ENCODE measurements at regions not wholly inside any gene's neighbourhood (a gene's known extent, or its start where the extent isn't known, plus 50 kb on each side); places are given as distances from the start of the nearest gene placed in this dataset.

DNA sequence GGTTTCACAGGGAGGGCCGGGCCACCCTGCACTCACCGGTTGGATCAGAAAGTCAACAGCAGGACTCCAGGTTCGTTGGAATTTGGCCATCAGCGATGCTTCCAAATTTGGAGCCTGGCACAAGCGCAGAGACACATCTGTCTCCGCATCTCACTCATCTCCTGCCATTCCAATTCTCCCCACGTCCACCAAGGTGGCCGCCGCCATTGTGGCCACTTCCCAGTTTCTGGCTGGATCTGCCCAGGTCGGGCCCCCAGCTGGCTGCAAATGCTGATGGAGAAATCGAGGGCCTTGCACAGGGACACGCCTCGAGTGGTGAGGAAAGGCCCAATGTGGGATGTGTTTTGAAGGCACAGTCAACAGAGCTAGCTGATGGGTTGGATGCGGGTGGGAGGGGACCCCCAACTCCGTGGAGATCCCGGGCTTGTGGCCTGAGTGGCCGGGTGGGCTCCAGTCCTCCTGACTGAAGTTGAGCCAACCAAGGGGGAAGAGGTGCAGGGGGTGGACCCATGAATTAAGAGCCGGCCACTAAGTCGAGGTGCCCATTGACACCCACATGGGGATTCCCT, 102.7 kb downstream of the CRYAA start:
- intact Hi-C loops (cut with micrococcal nuclease; ENCODE audit: unreplicated experiment), result no loop called here
- no peaks in the 10 kb centered on the region for H3K9me2 ChIP-seq (ENCODE audit: insufficient read depth, low read length)
- TF ChIP-seq, protein P1, sequence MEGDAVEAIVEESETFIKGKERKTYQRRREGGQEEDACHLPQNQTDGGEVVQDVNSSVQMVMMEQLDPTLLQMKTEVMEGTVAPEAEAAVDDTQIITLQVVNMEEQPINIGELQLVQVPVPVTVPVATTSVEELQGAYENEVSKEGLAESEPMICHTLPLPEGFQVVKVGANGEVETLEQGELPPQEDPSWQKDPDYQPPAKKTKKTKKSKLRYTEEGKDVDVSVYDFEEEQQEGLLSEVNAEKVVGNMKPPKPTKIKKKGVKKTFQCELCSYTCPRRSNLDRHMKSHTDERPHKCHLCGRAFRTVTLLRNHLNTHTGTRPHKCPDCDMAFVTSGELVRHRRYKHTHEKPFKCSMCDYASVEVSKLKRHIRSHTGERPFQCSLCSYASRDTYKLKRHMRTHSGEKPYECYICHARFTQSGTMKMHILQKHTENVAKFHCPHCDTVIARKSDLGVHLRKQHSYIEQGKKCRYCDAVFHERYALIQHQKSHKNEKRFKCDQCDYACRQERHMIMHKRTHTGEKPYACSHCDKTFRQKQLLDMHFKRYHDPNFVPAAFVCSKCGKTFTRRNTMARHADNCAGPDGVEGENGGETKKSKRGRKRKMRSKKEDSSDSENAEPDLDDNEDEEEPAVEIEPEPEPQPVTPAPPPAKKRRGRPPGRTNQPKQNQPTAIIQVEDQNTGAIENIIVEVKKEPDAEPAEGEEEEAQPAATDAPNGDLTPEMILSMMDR (conservative IDR thresholded peaks at IDR 0.05; ENCODE audit: low read length), result no peak
- no peak for TF ChIP-seq EZH2phosphoT487 (IDR thresholded peaks at IDR 0.05; ENCODE audit: borderline replicate concordance, low read depth, low read length)
- H4K20me1 ChIP-seq (ENCODE audit: insufficient read depth, low read length), result no peaks in the 10 kb centered on the region
- H3K79me2 ChIP-seq (ENCODE audit: insufficient read depth, low read depth, low read length), result no peaks in the 10 kb centered on the region
- no peak for DNase-seq (ENCODE audit: low spot score)
- no peaks in the 10 kb centered on the region for H3K9me3 ChIP-seq (ENCODE audit: low read length)
- BruUV-seq (replicated peaks), result no TSS peak
- H3K27ac ChIP-seq (ENCODE audit: low read depth, low read length, poor library complexity, severe bottlenecking), result no peak overlapping the region
- H2AFZ ChIP-seq (ENCODE audit: low read length), result no peak overlapping the region
- H3K4me2 ChIP-seq (ENCODE audit: low read length), result no peak overlapping the region
- POLR2A ChIA-PET, result no interaction called here
- CTCF ChIA-PET (ENCODE audit: unreplicated experiment), result no interaction called here
- peaks cover 15% of the 10 kb centered on the region for H3K4me1 ChIP-seq (ENCODE audit: insufficient read depth, low read length, poor library complexity, severe bottlenecking)
- H3K36me3 ChIP-seq (ENCODE audit: insufficient read depth, low read length), result no peaks in the 10 kb centered on the region
- H3K4me3 ChIP-seq (ENCODE audit: low read depth, low read length, poor library complexity, severe bottlenecking), result no peak overlapping the region

- intact Hi-C loops (cut with micrococcal nuclease; ENCODE audit: unreplicated experiment), result no loop called here
- ChIA-PET CTCF (ENCODE audit: unreplicated experiment) (no interaction called here), POLR2A (no interaction called here)
- Histone ChIP-seq H3K4me3 (ENCODE audit: low read depth, low read length, poor library complexity, severe bottlenecking) (no peak overlapping the region), H3K79me2 (ENCODE audit: insufficient read depth, low read depth, low read length) (no peaks in the 10 kb centered on the region), H3K9me2 (ENCODE audit: insufficient read depth, low read length) (no peaks in the 10 kb centered on the region), H2AFZ (ENCODE audit: low read length) (no peak overlapping the region), H3K36me3 (ENCODE audit: insufficient read depth, low read length) (no peaks in the 10 kb centered on the region), H3K9me3 (ENCODE audit: low read length) (no peaks in the 10 kb centered on the region), H3K4me1 (ENCODE audit: insufficient read depth, low read length, poor library complexity, severe bottlenecking) (peaks cover 15% of the 10 kb centered on the region), H3K4me2 (ENCODE audit: low read length) (no peak overlapping the region), H4K20me1 (ENCODE audit: insufficient read depth, low read length) (no peaks in the 10 kb centered on the region), H3K27ac (ENCODE audit: low read depth, low read length, poor library complexity, severe bottlenecking) (no peak overlapping the region)
- no TSS peak for BruUV-seq (replicated peaks)
- TF ChIP-seq, protein P1 (conservative IDR thresholded peaks at IDR 0.05; ENCODE audit: low read length), result no peak
- TF ChIP-seq EZH2phosphoT487 (IDR thresholded peaks at IDR 0.05; ENCODE audit: borderline replicate concordance, low read depth, low read length), result no peak
- no peak for DNase-seq (ENCODE audit: low spot score)
Observed at GRCh38 chr21:43270800-43271301, 102.0 kb downstream of the CRYAA start.

DNA sequence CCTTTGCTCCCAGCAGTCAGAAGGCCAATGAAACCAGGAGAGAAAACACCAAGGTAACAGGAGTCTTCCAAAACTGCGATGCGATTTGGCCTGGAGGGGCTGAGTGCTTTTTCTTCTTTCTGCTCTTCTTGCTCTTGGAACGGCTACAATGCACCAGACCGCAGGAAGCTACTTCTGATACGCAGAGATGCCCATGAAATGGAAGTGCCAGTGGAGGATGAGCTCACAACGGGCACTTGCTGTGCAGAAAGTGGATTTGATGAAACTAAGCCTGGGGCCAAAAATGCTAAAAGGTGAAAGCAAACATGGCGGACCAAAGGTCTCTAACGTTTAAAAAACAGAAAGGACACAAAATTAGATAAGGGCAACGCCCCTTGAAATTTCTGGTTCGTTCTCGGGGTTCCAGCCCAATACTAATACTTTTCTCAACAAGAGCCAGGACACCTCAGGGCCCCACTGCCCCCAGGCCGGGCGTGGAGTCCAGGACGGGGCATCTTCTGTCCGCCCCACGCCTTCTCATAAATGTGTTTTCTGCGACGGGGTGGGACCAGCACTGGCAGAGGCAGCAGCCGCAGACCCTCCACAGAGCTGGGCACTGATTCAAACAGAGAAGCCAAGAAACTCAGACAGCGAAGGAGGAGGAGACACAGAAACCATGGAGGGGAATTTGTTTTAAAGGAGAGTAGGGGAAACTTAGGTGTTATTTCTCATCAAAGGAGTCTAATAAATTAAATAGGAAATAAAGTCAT, 101.3 kb downstream of the CRYAA start:
- no peak overlapping the region for H2AFZ ChIP-seq (ENCODE audit: low read length)
- H3K9me2 ChIP-seq (ENCODE audit: insufficient read depth, low read length), result no peaks in the 10 kb centered on the region
- peaks cover 15% of the 10 kb centered on the region for H3K4me1 ChIP-seq (ENCODE audit: insufficient read depth, low read length, poor library complexity, severe bottlenecking)
- ChIA-PET POLR2A (no interaction called here), CTCF (ENCODE audit: unreplicated experiment) (no interaction called here)
- no peak overlapping the region for H3K4me2 ChIP-seq (ENCODE audit: low read length)
- H3K27ac ChIP-seq (ENCODE audit: low read depth, low read length, poor library complexity, severe bottlenecking), result no peak overlapping the region
- H3K9me3 ChIP-seq (ENCODE audit: low read length), result no peaks in the 10 kb centered on the region
- intact Hi-C loops (cut with micrococcal nuclease; ENCODE audit: unreplicated experiment), result no loop called here
- no peaks in the 10 kb centered on the region for H3K79me2 ChIP-seq (ENCODE audit: insufficient read depth, low read depth, low read length)
- H3K36me3 ChIP-seq (ENCODE audit: insufficient read depth, low read length), result no peaks in the 10 kb centered on the region
- TF ChIP-seq EZH2phosphoT487 (IDR thresholded peaks at IDR 0.05; ENCODE audit: borderline replicate concordance, low read depth, low read length), result no peak
- TF ChIP-seq, protein P1 (conservative IDR thresholded peaks at IDR 0.05; ENCODE audit: low read length), result no peak
- no peak overlapping the region for H3K4me3 ChIP-seq (ENCODE audit: low read depth, low read length, poor library complexity, severe bottlenecking)
- DNase-seq (ENCODE audit: low spot score), result no peak
- no TSS peak for BruUV-seq (replicated peaks)
- no peaks in the 10 kb centered on the region for H4K20me1 ChIP-seq (ENCODE audit: insufficient read depth, low read length)
